ENCODE measurements at regions not wholly inside any gene's neighbourhood (a gene's known extent, or its start where the extent isn't known, plus 50 kb on each side); places are given as distances from the start of the nearest gene placed in this dataset.

- H3K4me3 ChIP-seq (ENCODE audit: low read depth, low read length) = no peak overlapping the region
- in situ Hi-C loops (cut with HindIII; ENCODE audit: low sequenced_read_pairs) = no loop called here
- TF ChIP-seq CTCF (IDR thresholded peaks at IDR 0.05; ENCODE audit: low read depth, low read length) = no peak
- DNase-seq (ENCODE audit: low read depth, low spot score) = no peak
Measured at GRCh38 chr20:52422574-52423336, 231.2 kb upstream of the ZFP64 start.

GRCh38 chr20:52420805-52421204 is 229.2 kb upstream of the ZFP64 start:
- no peak for TF ChIP-seq CTCF (IDR thresholded peaks at IDR 0.05; ENCODE audit: low read depth, low read length)
- no peak overlapping the region for H3K4me3 ChIP-seq (ENCODE audit: low read depth, low read length)
- no peak for DNase-seq (ENCODE audit: low read depth, low spot score)
- in situ Hi-C loops (cut with HindIII; ENCODE audit: low sequenced_read_pairs) = no loop called here

GRCh38 chr20:52419205-52419604 is 227.6 kb upstream of the ZFP64 start:
- no peak for TF ChIP-seq CTCF (IDR thresholded peaks at IDR 0.05; ENCODE audit: low read depth, low read length)
- DNase-seq (ENCODE audit: low read depth, low spot score) = no peak
- in situ Hi-C loops (cut with HindIII; ENCODE audit: low sequenced_read_pairs) = no loop called here
- no peak overlapping the region for H3K4me3 ChIP-seq (ENCODE audit: low read depth, low read length)

- in situ Hi-C loops (cut with HindIII; ENCODE audit: low sequenced_read_pairs) = no loop called here
- no peak for TF ChIP-seq CTCF (IDR thresholded peaks at IDR 0.05; ENCODE audit: low read depth, low read length)
- H3K4me3 ChIP-seq (ENCODE audit: low read depth, low read length) = no peak overlapping the region
- no peak for DNase-seq (ENCODE audit: low read depth, low spot score)
Measured at GRCh38 chr20:52416953-52417352, 225.4 kb upstream of the ZFP64 start.

GRCh38 chr20:52411611-52412010 is 220.0 kb upstream of the ZFP64 start:
- in situ Hi-C loops (cut with HindIII; ENCODE audit: low sequenced_read_pairs) = no loop called here
- TF ChIP-seq CTCF (IDR thresholded peaks at IDR 0.05; ENCODE audit: low read depth, low read length) = no peak
- no peak overlapping the region for H3K4me3 ChIP-seq (ENCODE audit: low read depth, low read length)
- DNase-seq (ENCODE audit: low read depth, low spot score) = no peak

GRCh38 chr20:52410731-52411234 is 219.2 kb upstream of the ZFP64 start:
- in situ Hi-C loops (cut with HindIII; ENCODE audit: low sequenced_read_pairs) = no loop called here
- no peak for DNase-seq (ENCODE audit: low read depth, low spot score)

More at GRCh38 chr20:52410731-52411234, 219.2 kb upstream of the ZFP64 start:
- no peak for TF ChIP-seq CTCF (IDR thresholded peaks at IDR 0.05; ENCODE audit: low read depth, low read length)
- H3K4me3 ChIP-seq (ENCODE audit: low read depth, low read length) = no peak overlapping the region

Data from astrocyte of the spinal cord (primary cell).